ENCODE measurements at regions not wholly inside any gene's neighbourhood (a gene's known extent, or its start where the extent isn't known, plus 50 kb on each side); places are given as distances from the start of the nearest gene placed in this dataset.

DNA sequence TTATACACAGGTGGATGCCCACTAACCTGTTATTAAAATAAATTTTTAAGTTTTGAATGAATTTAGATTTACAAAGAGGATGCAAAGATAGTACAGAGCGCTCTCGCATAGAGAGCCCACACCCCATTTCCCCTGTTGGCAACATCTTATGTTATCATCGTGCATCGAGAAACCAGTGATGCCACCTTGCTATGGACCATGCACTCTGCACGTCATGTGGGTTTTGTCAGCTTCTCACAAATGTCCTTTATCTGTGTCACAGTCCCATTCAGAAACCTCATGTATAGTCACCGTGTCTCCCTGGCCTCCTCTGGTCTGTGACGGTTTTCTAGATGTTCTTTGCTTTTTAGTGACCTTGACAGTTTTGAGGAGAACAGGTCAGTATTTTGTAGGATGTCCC lies 60.0 kb downstream of the ING1 start:
- no peak for DNase-seq (ENCODE audit: low read depth, low spot score)

DNA sequence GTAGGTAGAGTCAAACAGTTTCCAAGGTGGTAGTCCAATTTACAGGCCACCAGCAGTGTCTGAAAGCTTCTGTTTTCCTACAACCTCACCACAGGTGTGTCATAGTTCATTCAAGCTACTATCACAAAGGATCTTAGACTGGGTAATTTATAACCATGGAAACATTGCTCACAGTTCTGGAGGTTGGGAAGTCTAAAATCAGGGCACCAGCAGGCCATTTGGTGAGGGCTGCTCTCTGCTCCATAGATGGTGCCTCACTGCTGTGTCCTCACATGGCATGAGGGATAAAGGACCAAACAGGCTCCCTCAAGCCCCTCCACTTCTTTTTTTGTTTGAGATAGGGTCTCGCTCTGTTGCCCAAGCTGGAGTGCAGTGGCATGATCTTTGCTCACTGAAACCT lies 60.6 kb downstream of the ING1 start:
- no peak for DNase-seq (ENCODE audit: low read depth, low spot score)

DNA sequence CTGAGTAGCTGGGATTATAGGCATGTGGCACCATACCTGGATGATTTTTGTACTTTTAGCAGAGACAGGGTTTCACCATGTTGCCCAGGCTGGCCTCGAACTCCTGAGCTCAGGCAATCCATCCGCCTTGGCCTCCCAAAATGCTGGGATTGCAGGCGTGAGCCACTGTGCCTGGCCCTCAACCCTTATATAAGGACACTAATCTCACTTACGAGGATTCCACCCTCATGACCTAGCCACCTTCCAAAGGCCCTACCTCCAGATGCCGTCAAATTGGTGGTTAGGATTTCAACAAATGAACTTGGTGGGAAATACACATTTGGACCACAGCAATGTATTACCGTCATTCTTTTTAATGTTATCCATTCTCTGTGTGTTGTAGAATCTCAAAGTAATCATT lies 61.0 kb downstream of the ING1 start:
- DNase-seq (ENCODE audit: low read depth, low spot score) = no peak

DNA sequence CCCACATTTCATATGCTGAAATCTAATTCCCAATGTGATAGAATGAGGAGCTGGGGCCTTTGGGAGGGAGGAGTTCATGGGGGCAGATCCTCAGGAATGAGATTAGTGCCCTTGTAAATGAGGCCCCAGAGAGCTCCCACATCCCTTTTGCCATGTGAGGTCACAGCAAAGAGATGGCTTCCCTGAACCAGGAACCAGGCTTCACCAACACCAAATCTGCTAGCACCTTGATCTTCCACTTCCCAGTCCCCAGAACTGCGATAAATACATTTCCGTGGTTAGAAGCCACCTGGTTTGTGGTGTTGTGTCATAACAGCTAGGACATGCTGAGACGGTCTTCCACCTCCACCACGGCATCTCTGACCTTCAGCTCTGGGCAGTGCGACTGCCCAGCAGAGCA lies 62.1 kb downstream of the ING1 start:
- DNase-seq (ENCODE audit: low read depth, low spot score) = no peak

DNA sequence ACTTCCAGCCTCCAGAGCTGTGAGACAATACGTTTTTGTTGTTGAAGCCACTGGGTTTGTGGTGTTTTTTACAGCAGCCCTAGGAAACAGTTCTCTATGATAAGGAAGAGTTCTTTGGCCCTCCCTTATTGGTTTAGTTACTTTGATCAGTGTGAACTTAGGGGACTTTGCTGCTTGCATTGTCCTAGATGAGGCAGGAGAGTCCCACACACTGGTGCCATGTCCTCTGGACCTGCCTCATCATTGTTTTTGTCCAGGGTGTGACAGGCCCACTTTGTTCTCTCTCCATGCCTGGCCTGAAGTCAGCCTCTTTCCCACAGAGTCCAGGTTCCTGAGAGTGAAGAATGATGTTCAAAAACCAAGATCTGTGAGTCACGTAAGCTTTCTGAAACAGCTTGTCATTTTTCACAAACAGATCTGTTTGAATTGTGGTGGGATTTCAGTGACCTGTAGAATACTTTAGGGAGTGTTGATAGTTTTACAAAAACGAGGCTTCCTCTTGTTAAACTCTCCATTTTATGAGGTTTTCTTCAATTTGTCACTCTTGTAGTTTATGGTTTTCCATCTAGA lies 63.8 kb downstream of the ING1 start:
- no peak for DNase-seq (ENCODE audit: low read depth, low spot score)

DNA sequence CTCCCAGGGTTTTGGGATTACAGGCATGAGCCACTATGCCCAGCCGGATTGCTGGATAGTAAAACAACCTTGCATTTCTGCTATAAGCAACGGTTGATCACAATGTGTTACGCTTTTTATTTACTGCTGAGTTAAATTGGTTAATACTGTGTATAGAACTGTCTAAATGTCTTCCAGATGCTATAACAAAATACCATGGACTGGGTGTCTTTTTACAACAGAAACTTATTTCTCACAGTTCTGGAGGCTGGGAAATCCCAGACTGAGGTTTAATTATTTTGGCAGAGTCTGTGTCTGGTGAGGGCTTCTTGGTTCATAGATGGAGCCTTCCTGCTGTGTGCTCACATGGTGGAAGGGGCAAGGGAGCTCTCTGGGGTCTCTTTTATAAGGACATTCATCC lies 65.5 kb downstream of the ING1 start:
- DNase-seq (ENCODE audit: low read depth, low spot score) = peak; percentile 33

DNA sequence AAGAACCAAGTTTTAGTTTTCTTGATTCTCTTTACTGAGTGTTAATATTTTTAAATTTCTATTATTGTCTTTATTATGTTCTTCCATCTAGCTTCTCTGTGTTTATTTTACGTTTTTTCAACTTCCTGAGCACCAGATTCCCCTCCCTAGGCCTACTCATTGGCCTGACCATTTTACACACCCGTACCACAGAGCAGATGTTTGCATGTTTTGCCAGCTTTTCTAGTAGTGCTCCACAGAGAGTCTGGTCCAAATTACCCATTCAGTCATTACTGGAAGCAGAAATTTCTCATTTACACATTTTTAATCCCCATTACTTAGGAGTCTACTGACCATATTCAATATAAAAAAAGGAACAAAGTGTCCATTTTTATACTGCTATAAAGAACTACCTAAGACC lies 66.9 kb downstream of the ING1 start:
- no peak for DNase-seq (ENCODE audit: low read depth, low spot score)

DNA sequence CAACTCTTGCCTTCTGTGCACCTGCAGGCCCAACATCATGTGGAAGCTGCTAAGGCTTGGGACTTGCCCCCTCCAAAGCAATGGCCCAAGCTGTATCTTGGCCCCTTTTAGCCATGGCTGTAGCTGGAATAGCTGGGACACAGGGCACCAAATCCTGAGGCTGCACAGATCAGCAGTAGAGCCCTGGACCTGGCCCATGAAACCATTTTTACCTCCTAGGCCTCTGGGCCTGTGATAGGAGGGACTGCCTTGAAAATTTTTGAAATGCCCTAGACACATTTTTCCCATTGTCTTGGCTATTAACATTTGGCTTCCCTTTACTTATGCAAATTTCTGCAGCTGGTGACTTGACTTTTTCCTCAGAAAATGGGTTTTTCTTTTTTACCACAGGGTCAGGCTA lies 68.7 kb downstream of the ING1 start:
- DNase-seq (ENCODE audit: low read depth, low spot score) = no peak

DNA sequence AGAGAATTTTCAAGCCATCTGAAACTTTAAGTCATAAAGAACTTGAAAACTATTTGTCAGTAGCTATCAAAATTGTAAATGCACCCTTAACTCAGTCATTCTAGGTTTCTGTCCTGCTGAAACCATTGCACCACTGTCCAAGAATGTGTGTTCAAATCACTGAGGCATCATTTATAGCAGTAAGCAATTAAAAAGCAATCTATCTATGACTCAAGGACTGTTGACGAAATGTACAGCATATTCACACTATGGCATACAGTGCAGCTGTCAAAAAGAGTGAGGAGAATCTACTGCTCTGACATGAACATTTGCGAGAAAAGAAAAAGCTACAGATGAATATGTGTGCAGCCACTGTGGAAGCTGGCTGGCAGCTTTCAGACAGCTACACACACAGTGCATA lies 71.2 kb downstream of the ING1 start:
- no peak for DNase-seq (ENCODE audit: low read depth, low spot score)

DNA sequence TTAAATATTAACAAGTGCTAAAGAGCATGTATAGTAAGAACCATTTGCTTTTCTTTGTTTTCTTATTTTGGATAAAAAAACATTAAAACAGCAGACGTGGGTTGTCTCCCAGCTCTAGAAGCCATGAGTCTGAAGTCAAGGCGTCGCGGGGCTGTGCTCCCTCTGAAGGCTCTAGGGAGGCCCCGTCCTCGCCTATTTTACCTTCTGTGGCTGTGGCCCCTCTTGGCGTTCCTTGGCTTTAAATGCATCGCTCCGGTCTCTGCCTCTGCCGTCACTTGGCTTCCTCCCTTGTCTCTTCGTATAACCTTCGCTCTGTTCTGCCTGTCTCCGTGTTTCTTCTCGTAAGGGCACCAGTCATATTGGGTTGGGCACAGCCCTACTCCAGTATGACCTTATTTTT lies 75.3 kb downstream of the ING1 start:
- no peak for DNase-seq (ENCODE audit: low read depth, low spot score)

DNA sequence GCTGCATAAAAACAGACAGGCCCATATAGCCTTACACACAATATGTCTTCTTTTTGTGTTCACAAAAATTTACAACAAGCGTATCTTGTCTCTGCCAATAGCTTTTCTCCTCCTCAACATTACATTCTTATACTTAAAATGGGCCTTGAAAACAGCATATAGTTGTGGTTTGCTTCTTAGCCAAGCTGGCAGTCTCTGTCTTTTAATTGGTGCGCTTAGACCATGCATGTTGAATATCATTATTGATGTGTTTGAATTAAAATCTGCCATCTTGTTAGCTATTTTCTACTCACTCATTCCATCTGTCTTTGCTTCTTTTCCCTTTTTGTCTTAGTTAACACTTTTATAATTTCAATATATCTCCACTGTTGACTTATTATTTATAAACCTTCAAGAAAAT lies 76.4 kb downstream of the ING1 start:
- no peak for DNase-seq (ENCODE audit: low read depth, low spot score)

DNA sequence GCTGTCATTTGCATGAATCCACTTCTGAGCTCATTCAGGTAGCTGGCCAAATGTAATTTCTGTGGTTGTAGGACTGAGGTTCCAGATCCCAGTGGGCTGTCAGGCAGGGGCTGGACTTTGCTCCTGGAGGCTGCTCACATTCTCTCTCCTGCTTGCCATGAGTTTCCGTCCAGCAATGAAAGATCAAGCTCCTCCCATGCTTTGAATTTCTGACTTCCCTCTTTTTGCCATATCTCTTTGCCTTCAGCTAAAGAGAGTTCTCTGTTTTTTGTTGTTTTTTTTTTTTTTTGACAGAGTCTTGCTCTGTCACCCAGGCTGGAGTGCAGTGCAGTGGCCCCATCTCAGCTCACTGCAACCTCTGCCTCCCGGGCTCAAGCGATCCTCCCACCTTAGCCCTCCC lies 76.9 kb downstream of the ING1 start:
- no peak for DNase-seq (ENCODE audit: low read depth, low spot score)

DNA sequence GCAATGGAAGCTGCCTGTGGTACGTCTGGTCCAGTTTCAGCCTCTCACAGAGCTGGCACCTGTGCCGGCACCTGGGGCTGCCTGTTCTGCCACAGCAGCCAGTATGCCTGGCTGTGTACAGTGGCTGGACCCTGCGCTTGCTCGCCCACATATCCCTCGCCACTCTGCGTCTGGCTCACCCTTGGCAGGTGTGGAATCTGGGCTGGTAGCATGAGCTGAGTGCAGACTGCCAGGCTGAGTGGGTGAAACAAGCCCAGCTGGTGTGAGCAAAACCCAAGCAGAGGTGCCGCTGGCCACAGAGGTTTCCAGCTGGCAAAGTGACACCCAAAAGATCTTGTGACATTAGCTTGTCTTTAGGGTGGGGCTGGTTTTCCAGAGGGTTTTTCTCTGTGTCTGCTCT lies 80.7 kb downstream of the ING1 start:
- DNase-seq (ENCODE audit: low read depth, low spot score) = no peak

DNA sequence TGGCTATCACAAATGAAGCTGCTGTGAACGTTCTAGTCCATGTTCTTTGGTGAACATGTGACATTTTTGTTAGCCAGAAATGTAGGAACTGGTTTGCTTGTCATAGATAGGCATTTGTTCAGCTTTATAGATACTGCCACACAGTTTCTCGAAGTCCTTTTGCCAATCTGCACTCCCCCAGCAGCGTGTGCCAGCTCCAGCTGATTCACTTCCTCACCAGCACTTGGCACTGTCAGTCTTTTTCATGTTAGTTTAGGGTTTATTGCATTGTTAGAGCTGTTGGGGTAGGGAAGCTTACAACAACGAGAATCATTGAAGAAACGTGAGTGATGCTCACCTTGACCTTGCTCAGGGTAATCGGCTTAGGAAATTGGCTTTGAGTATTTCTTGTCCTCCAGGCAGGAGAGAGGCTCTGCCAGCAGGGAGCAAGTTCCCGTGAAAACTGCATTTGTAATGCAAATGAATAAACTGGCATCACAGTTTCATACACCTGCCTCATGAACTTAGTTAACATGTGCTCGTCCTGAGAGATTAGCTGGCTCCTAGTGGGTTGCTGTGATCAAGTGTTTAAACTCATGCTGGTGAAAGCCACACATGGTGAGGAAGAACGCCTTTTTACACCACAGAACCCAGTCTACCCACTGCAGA lies 83.9 kb downstream of the ING1 start:
- no peak for DNase-seq (ENCODE audit: low read depth, low spot score)

DNA sequence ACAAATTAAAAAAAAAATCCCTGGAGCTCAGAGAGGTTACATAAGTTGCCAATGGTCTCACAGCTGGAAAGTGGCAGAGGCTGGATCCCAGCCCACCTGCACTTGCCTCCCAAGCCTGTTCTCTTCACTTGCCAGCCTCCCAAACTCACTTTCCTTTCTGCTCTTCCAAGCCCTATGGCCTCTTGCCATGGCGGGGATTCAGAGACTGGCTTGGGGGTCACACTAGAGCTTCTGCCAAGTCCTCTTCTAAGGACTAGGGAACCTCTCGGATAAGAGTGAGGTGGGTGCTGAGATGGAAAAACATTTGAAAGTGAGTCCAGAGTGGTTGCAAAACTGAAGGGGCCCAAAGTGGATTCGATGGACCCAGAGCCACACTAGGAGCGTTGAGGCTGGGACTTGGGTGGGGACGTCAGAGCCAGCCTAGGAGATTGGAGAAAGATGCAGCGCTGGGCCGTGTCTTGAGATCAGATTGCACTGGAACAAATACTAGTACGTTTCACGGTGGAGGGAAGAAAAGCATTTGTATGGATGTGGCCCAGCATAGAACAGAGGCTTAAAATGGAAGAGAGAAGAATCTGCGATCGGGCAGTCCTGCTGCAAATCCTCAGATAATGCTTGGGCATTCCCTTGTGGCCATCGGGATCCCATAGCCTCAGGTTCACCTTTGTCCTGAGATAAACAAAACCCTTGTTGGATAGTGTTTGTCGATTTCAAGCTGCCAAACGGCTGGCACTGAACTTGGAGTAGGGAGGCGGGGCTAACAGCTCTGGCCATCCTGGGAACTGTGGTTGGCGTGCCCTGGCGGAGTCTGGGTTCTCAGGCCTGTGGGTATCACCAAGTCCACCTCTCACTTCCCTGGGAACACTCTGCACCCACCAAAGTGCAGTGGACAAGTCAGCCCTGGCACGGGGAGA lies 84.8 kb downstream of the ING1 start:
- DNase-seq (ENCODE audit: low read depth, low spot score) = no peak

DNA sequence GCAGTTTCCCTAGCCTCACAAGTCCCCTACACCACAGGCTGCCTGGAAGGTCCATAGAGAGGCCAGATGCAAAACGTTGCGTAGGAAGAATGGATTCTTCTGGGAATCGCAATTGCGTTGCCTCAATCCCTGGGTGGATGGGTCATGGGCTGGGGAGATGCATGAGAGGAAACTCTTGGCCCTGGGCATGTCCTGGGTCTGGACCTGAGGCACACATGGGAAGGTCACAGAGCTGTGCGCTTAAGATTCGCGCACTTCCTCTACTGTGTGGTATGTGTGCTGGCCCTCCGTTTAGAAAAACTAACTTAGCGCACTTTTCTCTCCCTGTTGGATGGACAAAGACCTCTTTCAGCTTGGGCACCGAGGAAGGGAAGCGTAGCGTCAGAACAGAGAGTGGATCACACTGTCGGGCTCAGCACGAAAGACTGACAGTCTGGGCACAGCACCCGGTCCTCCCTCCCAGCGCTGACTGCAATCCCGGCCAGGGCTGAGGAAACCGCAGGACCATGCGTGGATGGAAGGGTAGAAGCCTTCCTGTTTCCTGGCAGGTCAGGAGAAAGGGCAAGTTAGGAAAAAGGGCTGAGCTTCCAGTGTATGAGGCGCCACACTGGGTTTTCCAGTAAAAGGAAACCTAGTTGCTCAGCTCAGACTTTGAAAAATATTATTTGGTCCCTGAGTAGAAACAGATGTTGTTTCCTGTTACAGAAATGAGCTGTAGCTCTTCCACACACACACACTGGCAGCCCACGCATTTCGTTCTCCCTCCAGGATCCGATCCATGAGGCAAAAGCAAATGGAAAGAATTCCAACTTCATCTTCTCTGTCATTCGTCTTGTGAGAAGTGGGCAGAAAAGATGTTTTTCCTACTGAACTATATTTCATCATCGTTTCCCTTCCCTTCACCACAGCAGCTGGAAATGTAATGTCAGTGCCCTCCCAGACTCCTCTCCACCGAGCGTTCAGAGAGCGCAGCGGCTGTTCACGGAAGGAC lies 86.0 kb downstream of the ING1 start:
- peak; percentile 57 for DNase-seq (ENCODE audit: low read depth, low spot score)

DNA sequence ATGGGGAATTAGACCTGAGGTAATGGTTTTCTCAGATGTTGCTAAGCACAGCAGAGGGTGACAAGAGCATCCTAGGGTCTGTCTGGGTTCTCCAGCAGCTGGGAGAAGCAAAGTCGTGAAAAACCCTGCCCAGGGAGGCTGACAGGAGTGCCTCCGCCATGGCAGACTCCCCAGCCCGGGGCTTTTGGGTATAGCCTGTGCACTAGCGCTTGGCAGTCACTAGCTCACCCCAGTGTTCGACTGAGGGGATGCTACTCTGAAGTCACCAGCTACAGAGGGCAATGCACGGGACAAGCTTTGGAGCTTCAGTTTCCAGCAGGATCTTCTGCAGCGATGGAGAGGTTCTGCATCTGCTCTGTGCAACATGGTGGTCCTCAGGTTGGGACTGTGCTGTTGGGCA lies 87.5 kb downstream of the ING1 start:
- no peak for DNase-seq (ENCODE audit: low read depth, low spot score)

DNA sequence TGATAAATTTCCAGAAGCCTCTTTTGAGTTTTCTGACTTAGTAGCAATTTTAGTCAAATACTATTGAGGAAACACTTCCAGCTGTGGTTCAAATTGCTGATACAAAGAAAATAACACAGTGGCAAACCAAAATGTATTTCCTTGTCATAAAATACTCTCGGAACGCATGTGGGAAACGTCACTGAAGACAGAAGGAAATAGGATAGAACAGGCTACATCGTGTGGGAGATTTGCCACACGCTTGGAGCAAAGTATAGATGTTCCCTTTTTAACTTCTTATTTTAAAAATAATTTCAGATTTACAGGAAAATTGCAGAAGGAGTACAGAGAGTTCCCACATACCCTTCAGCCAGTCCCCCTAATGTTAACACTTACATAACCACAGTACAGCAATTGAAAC lies 88.8 kb downstream of the ING1 start:
- DNase-seq (ENCODE audit: low read depth, low spot score) = no peak

DNA sequence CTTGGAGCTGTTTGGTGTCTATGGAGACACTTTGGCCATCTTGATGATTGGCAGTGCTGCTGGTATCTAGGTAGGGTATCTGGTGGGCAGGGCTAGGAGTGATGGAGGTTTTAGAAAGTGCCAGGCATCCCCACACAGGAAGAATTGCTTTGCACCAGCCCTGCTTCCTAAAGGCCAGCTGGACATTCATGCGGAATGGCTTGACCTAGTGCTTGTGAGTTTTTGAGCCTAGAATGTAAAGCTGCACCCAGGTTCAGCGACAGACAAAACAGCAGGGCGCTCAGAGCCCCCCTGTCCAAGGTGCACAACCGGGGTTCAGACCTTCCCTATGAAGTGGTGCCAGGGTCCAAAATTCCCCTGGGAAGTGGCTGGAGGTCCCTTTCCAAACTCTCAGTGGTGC lies 93.1 kb downstream of the ING1 start:
- no peak for DNase-seq (ENCODE audit: low read depth, low spot score)

DNA sequence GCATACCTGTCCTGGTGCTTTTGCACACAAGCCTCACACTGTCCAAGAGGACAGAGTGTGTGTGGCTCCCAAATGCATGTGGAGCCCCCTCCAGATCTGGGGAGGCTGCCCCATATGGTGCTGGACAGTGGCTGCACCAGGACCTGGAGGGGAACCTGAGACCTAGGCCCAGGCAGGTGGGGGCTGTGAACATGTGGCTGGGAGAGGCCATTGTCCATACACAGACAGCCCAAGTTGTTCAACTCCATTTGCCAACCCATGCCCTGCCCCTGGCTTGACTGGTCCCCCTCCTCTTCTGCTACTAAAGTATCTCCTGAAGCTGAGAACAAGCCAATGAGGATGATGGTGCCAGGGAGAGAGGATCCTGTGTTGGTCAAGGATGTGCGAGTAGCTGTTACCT lies 94.0 kb downstream of the ING1 start:
- no peak for DNase-seq (ENCODE audit: low read depth, low spot score)

DNA sequence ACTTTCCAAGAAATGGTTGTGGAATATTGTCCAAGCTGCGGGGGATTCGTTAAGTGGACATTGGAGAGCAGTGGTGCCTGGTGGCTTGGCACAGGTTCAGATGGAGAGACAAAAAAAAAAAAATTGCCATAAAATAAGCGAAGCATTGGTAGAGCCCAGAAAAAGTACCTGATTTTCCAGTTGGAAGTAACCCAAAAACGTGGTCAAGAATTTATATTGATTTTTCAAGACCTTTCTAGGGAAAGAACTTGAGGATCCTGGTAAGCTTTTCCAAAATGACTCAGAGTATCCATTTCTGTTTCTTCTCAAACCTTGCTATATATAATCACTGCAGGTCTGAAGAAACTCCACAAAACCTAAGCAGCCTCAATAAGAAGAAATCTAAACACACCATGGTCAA lies 94.6 kb downstream of the ING1 start:
- no peak for DNase-seq (ENCODE audit: low read depth, low spot score)
